Mucosa of stomach (tissue), 1 donor: ENCODE measurements at regions not wholly inside any gene's neighbourhood (a gene's known extent, or its start where the extent isn't known, plus 50 kb on each side); places are given as distances from the start of the nearest gene placed in this dataset.

Source experiments
- H3K27me3 ChIP-seq: one replicate; pipeline ENCODE4 v1.7.0; 2013; ENCODE audit warnings: mild to moderate bottlenecking, low read length; ENCODE audit not compliant: control insufficient read depth, insufficient read depth
- H3K36me3 ChIP-seq: one replicate; pipeline ENCODE4 v1.7.0; 2013; ENCODE audit warnings: low read length; ENCODE audit not compliant: control insufficient read depth, insufficient read depth
- H3K4me1 ChIP-seq: one replicate; pipeline ENCODE4 v1.7.0; 2013; ENCODE audit warnings: mild to moderate bottlenecking, low read length; ENCODE audit not compliant: control insufficient read depth, insufficient read depth
- H3K4me3 ChIP-seq: one replicate; pipeline ENCODE4 v1.7.0; 2013; ENCODE audit warnings: low read length
- H3K9ac ChIP-seq: one replicate; pipeline ENCODE4 v1.7.0; 2013; ENCODE audit warnings: mild to moderate bottlenecking, low read length, moderate library complexity
- H3K9me3 ChIP-seq: one replicate; pipeline ENCODE4 v1.7.0; 2013; ENCODE audit warnings: mild to moderate bottlenecking, low read length, moderate library complexity; ENCODE audit not compliant: control insufficient read depth
- donor health status: Pancreatic carcinoma.

DNA sequence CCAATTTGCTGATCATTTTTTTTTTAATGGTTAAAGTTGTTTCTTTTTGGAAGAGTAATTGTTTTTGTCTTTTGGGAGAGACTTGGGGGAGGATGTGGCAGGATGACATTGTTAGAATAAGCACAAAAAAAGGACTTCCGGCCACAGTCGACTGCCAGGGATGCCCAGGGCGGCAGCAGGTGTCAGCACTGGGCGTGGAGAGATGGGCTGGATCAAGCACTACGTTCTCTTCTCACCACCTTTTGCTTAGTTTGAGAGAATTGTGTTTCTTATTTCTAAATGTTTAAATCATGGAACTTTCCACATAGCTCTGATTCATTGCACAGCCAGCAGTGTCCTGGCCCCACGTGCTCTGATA, 104.6 kb upstream of the FRMD1 start:
- H3K9me3 ChIP-seq = no peaks in the 10 kb centered on the region
- H3K4me3 ChIP-seq = no peak overlapping the region
- H3K36me3 ChIP-seq = no peaks in the 10 kb centered on the region
- H3K27me3 ChIP-seq = peaks cover 3% of the 10 kb centered on the region
- H3K9ac ChIP-seq = no peak overlapping the region
- H3K4me1 ChIP-seq = no peaks in the 10 kb centered on the region

DNA sequence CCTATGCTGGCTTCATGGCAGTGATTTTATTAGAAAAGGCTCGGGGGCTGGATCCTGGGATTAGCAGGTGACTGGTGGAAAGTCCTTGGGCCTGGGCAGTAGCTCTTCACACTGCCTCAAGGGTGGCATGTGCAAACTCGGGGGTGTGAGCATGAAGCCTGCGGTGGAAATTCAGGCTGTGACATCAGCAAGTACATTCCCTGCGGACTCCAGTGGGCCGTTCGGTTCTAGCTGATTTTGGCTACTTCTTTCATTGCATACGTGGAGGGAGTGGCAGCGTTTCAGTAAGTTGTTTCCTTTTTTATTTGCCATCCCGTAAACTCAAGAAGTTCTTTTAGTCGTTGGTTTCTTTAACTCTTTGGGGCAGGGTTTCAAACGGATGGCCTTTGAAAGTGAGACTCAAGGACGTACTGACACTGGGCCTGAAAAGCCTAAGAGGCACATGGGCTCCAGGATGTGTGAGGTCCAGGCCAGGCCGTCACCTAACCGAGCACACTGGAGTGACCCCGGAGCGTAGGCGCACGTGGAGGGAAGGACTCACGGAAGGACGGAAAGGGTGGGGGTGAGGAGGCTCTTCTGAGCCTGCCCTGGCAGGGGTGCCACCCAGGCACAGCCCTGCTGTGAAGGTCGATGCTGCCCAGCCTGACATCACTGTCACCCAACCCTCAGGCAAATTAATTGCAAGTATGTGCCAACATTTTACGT, 104.0 kb upstream of the FRMD1 start:
- no peaks in the 10 kb centered on the region for H3K36me3 ChIP-seq
- no peaks in the 10 kb centered on the region for H3K4me1 ChIP-seq
- H3K9ac ChIP-seq = no peak overlapping the region
- peaks cover 3% of the 10 kb centered on the region for H3K27me3 ChIP-seq
- H3K9me3 ChIP-seq = no peaks in the 10 kb centered on the region
- H3K4me3 ChIP-seq = no peak overlapping the region

DNA sequence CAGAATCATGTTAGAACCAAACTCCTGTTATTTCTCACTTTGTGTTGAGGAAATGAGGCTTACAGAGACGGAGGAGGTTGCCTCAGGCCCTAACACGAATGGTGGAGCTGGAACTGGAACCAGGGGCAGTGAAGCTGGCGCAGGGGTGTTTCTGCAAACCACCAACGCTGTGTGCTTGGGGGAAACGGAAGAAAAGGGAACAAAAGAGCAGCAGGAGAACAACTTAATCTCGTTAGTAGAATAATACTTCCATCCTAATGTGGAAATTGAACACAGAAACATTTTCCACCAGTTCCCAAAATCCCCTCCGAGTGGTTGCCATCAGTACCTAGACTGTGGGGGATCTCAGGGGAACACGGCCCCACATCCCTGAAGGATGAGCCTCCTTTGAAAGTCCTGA, 103.4 kb upstream of the FRMD1 start:
- no peaks in the 10 kb centered on the region for H3K9me3 ChIP-seq
- peaks cover 3% of the 10 kb centered on the region for H3K27me3 ChIP-seq
- no peak overlapping the region for H3K4me3 ChIP-seq
- no peak overlapping the region for H3K9ac ChIP-seq
- H3K4me1 ChIP-seq = no peaks in the 10 kb centered on the region
- H3K36me3 ChIP-seq = no peaks in the 10 kb centered on the region

DNA sequence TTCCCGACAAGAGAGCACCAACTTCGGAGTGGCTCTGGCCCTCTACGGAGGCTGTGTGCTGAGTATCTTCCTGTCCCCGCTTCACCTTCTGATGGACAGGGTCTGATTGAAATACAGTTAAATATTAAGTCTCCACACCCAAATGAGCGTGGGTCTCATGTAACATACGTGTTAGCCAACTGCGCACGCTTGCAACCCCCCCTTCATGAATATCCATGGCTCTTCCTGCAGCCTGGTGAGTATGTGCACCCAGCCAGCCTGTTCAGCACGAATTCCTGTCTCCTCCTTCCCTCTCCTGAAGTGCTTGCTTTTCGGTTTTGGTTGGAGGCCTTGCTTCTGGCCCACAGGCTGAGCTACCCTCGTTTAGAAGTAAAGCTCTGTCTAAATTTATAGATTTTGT, 102.9 kb upstream of the FRMD1 start:
- Histone ChIP-seq H3K27me3 (peaks cover 3% of the 10 kb centered on the region), H3K4me3 (no peak overlapping the region), H3K36me3 (no peaks in the 10 kb centered on the region), H3K9me3 (no peaks in the 10 kb centered on the region), H3K9ac (no peak overlapping the region), H3K4me1 (no peaks in the 10 kb centered on the region)

DNA sequence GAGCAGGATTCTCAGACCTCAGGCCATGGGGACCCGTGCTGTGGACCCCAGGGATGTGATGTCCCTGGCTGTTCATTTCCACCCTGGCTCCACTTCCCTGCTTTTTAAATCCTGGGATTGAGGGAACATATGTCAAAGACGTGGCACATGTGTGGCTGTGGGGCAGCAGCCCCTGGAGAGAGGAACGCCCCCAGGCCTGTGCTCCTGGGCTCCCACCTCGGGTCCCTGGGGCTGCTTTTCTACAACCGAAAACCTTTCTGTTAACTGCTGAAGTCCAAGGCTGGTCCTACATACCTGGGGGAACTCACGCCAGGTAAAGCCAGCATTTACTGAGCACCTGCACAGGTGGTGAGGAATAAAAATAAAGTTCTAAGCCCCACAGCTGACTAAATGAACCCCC, 102.3 kb upstream of the FRMD1 start:
- Histone ChIP-seq H3K36me3 (no peaks in the 10 kb centered on the region), H3K27me3 (peaks cover 3% of the 10 kb centered on the region), H3K9me3 (no peaks in the 10 kb centered on the region), H3K4me3 (no peak overlapping the region), H3K4me1 (no peaks in the 10 kb centered on the region), H3K9ac (no peak overlapping the region)

DNA sequence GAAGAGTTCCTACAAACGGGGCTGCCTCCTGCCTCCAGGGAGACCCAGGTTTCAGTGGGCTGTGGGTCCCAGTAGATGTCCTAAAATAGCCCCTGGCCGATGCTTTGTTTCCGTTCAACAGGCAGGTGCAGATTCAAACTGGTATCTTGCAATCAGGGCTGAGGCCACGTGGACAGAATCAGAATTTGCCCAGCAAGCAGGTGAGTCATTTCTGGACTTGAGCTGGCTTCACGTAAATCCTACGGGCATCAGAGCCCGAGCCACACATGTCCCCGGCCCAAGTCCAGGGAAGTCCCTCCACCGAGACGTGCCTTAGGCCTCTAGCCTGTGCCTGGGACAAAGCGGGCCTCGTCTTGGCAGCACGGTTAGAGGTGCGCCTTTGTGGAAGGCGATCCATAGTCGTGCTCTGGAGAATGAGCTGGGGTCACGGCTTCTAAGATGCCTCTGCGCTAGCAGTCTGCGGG, 101.6 kb upstream of the FRMD1 start:
- Histone ChIP-seq H3K4me1 (no peaks in the 10 kb centered on the region), H3K4me3 (no peak overlapping the region), H3K9me3 (no peaks in the 10 kb centered on the region), H3K9ac (no peak overlapping the region), H3K36me3 (no peaks in the 10 kb centered on the region), H3K27me3 (peaks cover 3% of the 10 kb centered on the region)

DNA sequence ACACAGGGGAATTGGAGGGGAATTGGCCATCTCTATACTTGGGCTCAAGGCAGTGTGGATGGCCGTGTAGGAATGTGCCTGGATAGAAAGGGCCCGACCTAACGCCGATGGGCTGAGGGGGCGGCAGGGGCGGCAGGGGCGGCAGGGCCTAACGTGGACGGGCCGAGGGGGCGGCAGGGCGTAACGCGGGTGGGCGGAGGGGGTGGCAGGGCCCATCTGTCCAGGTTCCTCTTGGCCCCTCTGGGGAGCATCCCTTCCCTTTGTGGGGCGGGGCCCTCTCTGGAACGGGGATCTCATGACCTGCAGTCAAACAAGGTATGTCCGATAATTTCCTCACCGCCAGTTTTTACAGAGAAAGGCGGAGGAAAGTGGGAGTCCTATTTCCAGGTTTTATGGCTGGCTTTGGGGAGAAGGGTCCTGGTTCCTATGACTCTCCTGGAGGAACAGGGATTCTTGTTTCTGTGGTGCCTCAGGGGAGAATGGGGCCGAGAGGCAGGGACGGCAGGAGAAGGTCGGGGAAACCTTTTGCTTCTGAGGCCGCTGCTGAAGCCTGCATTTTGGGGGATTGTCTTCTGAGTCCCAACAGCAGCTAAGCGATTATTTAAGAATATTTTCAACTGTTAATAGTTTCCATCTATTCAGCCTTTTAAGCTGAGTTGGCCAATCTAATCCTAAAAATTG, 100.8 kb upstream of the FRMD1 start:
- no peak overlapping the region for H3K9ac ChIP-seq
- H3K36me3 ChIP-seq = no peaks in the 10 kb centered on the region
- no peaks in the 10 kb centered on the region for H3K4me1 ChIP-seq
- no peak overlapping the region for H3K4me3 ChIP-seq
- H3K27me3 ChIP-seq = peaks cover 4% of the 10 kb centered on the region
- H3K9me3 ChIP-seq = no peaks in the 10 kb centered on the region

DNA sequence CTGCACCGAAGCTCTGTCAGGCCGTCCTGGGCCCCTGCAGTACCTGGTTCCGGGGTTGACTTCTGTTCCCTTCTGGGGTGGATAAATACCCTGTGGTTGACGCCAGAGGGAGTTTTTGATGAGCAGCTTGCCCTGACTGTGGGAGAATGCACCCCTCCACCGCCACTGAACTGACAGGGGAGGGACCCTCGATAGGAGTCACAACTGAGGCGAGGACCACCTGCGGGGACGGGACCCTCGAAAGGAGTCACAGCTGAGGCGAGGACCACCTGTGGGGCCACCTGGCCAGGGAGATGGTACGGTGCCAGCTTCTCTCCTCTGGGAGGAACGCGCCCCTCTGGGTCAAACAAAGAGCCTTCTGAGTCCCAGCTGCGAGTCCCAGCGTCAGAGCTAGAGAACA, 100.1 kb upstream of the FRMD1 start:
- no peaks in the 10 kb centered on the region for H3K9me3 ChIP-seq

DNA sequence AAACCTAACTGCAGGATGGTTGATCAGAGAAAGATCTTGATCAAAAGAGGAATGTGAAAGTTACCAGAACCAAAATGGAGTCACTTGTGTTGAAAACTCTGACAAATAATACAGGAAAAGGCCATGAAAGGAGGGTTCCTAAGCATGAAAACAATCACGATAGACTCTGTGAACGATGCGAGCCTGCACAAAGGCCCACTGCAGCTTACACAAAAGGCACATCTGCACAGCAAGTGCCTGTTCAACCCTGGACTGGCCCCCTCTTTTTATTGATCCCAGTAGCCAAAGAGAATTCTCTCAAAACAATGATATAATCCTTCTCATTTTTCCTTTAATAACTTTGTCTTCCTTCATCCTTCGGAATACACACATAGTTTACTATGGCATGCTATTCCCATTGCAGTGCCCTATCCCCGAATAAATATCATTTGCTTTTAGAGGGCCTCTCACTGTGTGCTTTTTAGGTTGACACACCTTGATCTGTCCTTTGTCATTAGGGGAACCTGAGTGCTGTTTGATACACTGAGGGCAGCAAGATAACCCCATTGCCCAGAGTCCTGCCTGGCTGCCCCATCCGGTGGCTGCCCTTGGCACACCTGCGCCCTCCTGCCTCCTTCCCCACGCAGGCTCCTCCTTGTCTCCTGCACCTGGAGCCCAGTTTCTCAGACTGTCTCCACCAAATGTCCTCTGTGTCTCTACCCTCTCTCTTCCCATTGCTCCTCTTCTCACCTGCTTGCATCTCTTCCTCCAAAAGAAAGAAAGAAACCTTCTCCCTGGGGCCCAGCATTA, 98.3 kb upstream of the FRMD1 start:
- Histone ChIP-seq H3K9me3 (no peaks in the 10 kb centered on the region), H3K9ac (no peak overlapping the region), H3K36me3 (no peaks in the 10 kb centered on the region), H3K4me3 (no peak overlapping the region), H3K27me3 (peaks cover 9% of the 10 kb centered on the region), H3K4me1 (no peaks in the 10 kb centered on the region)

More for the DNA sequence above, 100.1 kb upstream of the FRMD1 start:
- Histone ChIP-seq H3K9ac (no peak overlapping the region), H3K36me3 (no peaks in the 10 kb centered on the region), H3K4me3 (no peak overlapping the region), H3K4me1 (no peaks in the 10 kb centered on the region), H3K27me3 (peaks cover 9% of the 10 kb centered on the region)

DNA sequence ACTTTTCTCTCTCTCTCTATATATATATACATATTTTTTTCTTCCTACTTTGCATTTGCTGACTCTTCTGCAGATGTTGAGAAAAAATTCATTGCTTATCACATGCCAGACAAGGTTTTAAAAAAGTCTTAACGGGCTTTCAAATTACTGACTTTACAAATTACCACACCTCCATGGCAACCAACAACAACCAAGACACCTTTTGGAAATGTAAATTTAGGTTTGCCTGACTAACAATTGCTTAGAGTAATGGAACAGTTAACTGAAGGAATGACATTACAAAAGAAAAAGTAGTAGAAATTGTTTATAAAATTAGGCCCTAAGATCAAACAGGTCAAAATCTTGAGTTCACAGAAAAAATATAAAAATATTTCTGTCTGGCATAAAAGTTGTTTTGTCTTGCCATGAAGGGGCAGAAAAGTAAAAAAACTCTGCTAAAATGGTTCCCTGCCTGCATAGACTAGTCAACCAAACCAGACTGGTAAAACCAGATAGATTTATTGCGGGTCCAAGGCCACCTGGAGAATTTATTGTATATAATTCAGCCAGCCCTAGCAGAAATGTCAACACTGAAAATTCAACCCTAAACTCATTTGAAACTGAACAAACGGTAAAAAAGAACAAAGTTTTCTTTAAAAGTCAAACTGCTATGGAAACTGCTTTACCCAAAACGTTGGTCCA, 92.8 kb upstream of the FRMD1 start:
- H3K4me3 ChIP-seq = no peak overlapping the region

DNA sequence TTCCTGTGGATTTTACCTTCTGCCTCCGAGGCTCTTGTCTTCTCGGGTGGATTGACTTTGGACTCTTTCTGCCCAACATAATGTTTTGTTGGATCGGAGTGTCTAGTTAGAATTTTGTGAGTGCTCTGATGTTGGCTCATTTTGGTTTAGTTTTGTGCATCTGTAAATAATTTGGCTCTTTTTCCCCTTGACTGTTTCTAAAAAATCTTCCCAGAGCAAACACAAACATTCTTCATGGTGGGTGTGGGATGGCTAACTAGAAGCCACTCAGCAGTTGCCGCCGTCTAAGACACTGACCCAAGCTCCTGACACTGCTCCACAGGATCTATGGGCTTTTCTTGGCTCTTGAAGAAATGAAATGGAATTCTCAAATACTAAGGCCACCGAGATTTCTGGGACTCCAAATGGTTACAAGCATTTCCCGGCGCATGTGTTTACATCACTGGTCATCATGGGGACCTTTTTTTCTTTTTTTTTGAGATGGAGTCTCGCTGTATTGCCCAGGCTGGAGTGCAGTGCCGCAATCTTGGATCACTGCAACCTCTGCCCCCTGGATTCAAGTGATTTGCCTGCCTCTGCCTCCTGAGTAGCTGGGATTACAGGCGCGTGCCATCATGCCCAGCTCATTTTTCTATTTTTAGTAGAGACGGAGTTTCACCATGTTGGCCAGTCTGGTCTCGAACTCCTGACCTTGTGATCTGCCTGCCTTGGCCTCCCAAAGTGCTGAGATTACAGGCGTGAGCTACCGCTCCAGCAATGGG, 92.0 kb upstream of the FRMD1 start:
- Histone ChIP-seq H3K9ac (no peak overlapping the region), H3K9me3 (no peaks in the 10 kb centered on the region), H3K4me3 (no peak overlapping the region), H3K27me3 (peaks cover 6% of the 10 kb centered on the region), H3K36me3 (no peaks in the 10 kb centered on the region), H3K4me1 (no peaks in the 10 kb centered on the region)

More for the DNA sequence above, 92.8 kb upstream of the FRMD1 start:
- H3K27me3 ChIP-seq = peaks cover 6% of the 10 kb centered on the region
- no peaks in the 10 kb centered on the region for H3K4me1 ChIP-seq
- H3K9me3 ChIP-seq = no peaks in the 10 kb centered on the region
- H3K36me3 ChIP-seq = no peaks in the 10 kb centered on the region
- H3K9ac ChIP-seq = no peak overlapping the region
